ENCODE measurements at regions not wholly inside any gene's neighbourhood (a gene's known extent, or its start where the extent isn't known, plus 50 kb on each side); places are given as distances from the start of the nearest gene placed in this dataset.

DNA sequence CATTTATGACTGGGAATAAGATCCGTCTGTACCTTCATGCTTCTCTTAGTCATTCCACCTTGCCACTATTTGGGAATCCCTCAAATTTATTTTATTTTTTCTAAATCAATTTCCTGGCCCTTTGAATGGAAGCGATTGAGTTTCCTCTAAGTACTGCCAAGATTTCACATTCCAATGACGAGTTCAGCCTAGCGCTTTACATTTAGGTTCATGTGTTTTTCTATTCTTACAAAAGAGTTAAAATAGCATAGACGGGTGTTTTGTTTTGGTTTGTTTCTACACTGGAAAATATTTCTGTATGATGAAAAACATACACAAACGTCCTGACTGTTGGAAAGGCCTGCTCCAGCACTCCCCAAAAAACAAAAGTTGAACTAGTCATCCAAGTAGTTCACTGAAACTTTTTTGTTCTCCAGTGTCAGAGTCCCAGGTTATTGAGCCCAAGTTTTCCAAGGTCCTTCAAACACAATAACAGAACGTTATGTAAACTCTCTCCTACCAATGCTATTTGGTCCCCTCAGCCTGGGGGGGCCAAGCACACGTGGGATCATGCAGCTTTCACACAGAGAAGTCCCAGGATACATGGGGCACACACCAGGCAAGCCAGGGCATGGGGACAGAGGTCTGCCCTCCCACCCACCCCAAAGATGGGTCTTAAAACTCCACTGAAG lies 74.8 kb upstream of the FOXN3 start:
- Mint-ChIP-seq H3K9me3 (ENCODE audit: low read depth) (no peaks in the 10 kb centered on the region), H3K4me1 (ENCODE audit: low read depth) (peaks cover 38% of the 10 kb centered on the region), H3K36me3 (peaks cover 5% of the 10 kb centered on the region), H3K4me3 (no peak overlapping the region), H3K27ac (no peak overlapping the region), H3K27me3 (no peaks in the 10 kb centered on the region)

DNA sequence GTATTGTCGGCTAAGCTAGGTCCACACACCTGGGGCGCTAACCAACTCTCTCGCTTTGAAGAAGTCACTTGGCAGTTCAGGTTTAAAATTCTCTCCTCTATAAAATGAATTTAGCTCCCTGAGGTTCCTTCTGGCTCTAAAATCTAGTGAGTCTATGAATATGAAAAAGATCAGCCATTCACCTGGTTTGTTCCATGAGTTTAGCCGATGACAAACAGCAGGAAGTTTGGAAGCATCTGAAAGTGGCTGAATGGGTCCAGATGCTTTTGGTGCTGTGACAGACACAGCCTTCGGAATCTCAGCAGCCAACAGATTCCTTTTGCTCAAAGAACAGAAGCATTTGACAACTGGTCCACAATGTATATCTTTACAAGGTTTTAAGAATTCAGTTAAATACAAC lies 73.4 kb upstream of the FOXN3 start:
- no peak overlapping the region for H3K27ac Mint-ChIP-seq
- no peak overlapping the region for H3K4me3 Mint-ChIP-seq
- H3K27me3 Mint-ChIP-seq, result no peaks in the 10 kb centered on the region
- H3K4me1 Mint-ChIP-seq (ENCODE audit: low read depth), result peaks cover 38% of the 10 kb centered on the region
- H3K9me3 Mint-ChIP-seq (ENCODE audit: low read depth), result no peaks in the 10 kb centered on the region
- H3K36me3 Mint-ChIP-seq, result peaks cover 13% of the 10 kb centered on the region

DNA sequence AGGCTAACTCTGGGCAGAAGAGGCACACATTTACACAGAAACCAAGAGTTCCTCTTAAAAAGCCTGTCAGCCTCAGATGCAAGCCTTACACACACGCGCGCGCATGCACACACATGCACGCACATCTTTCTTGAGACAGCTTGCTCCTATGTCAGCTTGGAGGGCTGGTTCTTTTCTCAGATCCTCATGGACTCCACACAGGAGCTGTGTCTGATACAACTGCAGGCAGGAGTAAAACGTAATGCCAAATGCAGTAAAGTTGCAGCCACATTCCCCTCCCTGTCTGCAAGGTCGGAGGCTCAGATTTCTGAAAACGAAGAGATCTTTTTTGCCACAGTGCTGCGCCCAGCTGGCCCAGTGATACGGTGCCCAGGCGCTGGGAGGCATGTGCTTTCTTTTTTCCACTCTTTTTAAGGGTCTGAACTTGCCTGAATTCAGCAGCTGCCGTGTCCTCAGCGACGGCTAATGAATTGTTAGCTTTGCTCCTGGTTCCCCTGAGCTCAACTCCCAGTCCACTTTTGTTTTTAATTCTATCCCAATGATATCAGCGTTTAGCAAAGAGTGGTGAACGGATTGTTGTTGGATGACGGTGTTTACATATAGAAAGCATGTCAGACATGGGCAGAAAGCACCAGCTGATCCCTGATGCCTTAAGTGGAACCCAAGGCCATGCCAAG lies 72.9 kb upstream of the FOXN3 start:
- Mint-ChIP-seq H3K4me1 (ENCODE audit: low read depth) (peaks cover 33% of the 10 kb centered on the region), H3K27me3 (no peaks in the 10 kb centered on the region), H3K4me3 (no peak overlapping the region), H3K27ac (no peak overlapping the region), H3K36me3 (peaks cover 13% of the 10 kb centered on the region), H3K9me3 (ENCODE audit: low read depth) (no peaks in the 10 kb centered on the region)

DNA sequence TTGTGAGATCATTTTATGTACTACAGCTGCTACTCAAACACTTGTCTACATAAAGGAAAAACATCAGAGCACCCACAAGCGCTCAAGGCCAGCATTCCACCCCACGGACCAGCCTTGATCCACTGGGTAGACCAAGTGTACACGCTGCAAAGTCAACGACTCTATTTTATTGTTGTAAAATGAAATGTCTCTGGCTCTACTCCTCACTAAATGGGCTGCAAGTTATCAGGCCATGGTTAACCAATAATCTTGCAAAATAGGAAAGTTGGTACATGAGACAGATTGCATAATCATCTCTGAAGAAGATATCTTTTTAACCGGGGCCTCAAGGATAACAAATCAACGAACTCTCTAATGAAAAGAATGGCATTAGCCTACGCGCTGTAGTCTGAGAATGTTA lies 69.9 kb upstream of the FOXN3 start:
- H3K9me3 Mint-ChIP-seq (ENCODE audit: low read depth), result no peaks in the 10 kb centered on the region
- H3K27ac Mint-ChIP-seq, result no peak overlapping the region
- H3K36me3 Mint-ChIP-seq, result peaks cover 16% of the 10 kb centered on the region
- H3K4me1 Mint-ChIP-seq (ENCODE audit: low read depth), result peaks cover 17% of the 10 kb centered on the region
- no peaks in the 10 kb centered on the region for H3K27me3 Mint-ChIP-seq
- H3K4me3 Mint-ChIP-seq, result no peak overlapping the region

DNA sequence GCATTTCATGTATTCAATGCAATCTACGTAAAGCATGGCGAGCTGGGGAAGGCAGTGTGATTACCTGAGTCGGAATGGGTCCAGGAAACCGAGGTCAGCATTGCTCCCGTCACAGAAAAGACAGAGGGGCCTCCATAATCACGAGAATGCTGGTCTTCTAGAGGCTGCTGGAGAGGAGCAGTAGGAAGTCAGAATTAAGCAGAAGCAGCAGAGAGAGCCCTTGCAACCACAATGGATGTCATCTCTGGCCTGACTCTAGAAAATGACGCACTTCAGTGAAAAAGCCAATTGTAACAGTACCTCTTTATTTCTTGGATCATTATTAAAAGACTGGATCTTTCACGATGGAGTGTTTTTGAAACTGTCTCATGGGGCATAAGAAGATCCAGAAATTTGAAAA lies 69.5 kb upstream of the FOXN3 start:
- Mint-ChIP-seq H3K36me3 (peaks cover 17% of the 10 kb centered on the region), H3K4me3 (no peak overlapping the region), H3K9me3 (ENCODE audit: low read depth) (no peaks in the 10 kb centered on the region), H3K27ac (no peak overlapping the region), H3K4me1 (ENCODE audit: low read depth) (peaks cover 17% of the 10 kb centered on the region), H3K27me3 (no peaks in the 10 kb centered on the region)

DNA sequence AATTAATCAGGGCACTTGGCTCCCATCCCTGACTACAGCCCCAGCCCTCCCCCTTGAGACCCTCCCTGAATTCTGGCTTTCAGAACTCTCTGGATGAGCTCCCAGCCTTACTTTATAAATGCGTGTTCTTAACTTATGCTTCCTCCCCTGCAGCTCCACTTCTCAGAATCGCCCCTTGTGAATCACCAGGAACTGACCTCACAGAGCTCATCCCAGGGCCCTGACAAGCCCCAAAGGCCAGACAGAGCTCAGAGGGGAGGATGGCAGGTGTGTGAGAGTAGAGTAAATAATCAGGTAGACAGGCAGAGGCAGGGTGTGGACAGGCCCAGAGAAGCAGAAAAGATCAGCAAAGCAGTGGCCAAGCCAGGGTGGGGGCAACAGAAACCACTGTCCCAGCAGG lies 68.2 kb upstream of the FOXN3 start:
- Mint-ChIP-seq H3K4me1 (ENCODE audit: low read depth) (peaks cover 15% of the 10 kb centered on the region), H3K36me3 (peaks cover 17% of the 10 kb centered on the region), H3K9me3 (ENCODE audit: low read depth) (no peaks in the 10 kb centered on the region), H3K4me3 (no peak overlapping the region), H3K27ac (no peak overlapping the region), H3K27me3 (no peaks in the 10 kb centered on the region)

DNA sequence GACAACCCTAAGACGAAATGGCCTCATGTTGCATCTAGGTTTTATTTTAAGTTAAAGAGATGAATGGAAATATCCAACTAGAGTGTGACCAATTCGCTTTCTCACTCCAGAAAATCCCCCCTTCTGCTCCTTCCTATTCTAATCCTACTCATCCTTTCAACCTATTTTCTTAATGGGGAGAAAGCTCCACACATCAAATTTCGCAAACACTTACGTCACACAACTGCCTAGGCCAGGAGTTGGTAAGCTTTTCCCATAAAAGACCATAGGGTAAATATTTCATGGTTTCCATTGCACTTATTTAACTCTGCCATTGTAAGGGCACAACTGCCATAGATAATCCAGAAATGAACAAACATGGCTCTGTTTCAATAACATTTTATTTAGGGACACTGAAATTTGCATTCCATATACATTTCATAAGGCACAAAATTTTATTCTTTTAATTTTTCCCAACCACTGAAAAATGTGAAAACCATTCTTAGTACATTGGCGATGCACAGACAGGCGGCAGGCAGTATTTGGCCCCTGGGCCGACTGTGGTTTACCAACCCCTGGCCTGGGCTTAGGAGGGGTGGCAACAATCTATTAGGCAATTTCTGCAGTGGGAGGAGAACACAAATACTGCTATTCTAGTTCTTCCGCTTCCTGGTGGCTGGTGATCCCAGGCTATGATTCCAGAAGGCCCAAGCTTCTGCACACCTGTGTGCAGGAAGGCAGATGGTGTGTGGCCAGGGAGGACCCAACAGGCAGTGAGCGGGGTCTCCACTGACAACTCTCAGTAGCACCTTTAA lies 67.2 kb upstream of the FOXN3 start:
- H3K27ac Mint-ChIP-seq, result no peak overlapping the region
- H3K36me3 Mint-ChIP-seq, result peaks cover 20% of the 10 kb centered on the region
- H3K27me3 Mint-ChIP-seq, result no peaks in the 10 kb centered on the region
- no peaks in the 10 kb centered on the region for H3K9me3 Mint-ChIP-seq (ENCODE audit: low read depth)
- H3K4me3 Mint-ChIP-seq, result no peak overlapping the region
- H3K4me1 Mint-ChIP-seq (ENCODE audit: low read depth), result peaks cover 20% of the 10 kb centered on the region

DNA sequence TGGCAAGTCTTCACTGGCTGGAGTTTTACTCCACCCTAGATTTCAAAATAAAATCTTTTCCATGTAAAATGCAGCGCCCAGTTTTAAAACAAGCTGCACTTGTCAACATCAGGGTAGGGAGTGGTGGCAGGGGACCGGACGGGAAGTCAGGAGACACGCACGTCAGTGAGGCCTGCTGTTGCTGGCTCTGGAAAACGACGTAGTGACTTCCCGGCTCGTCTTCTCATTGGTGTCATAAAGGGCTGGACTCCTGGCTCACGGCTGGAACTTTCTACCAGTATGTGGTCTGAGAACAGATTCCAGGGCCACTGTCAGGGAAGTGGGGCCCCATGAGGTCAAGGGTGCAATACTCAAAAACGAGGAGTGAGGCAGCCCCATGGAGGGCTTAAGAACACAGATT lies 64.2 kb upstream of the FOXN3 start:
- Mint-ChIP-seq H3K36me3 (peaks cover 27% of the 10 kb centered on the region), H3K27ac (no peak overlapping the region), H3K9me3 (ENCODE audit: low read depth) (no peaks in the 10 kb centered on the region), H3K4me3 (no peak overlapping the region), H3K27me3 (no peaks in the 10 kb centered on the region), H3K4me1 (ENCODE audit: low read depth) (peaks cover 26% of the 10 kb centered on the region)

DNA sequence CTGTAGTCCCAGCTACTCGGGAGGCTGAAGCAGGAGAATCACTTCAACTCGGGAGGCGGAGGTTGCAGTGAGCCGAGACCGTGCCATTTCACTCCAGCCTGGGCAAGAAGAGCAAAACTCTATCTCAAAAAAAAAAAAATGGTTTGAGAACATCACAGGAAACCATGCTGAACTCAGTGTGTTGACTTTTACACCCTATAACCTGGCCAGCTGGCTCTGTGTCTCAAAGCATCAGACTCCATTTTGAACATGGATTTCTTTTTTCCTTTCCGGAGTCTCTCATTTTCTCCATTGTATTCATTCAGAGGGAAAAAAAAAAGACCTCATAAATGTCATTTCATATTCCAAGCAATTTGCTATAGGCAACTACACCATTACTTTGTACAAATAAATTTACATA lies 63.2 kb upstream of the FOXN3 start:
- H3K9me3 Mint-ChIP-seq (ENCODE audit: low read depth), result no peaks in the 10 kb centered on the region
- H3K4me1 Mint-ChIP-seq (ENCODE audit: low read depth), result peaks cover 26% of the 10 kb centered on the region
- no peak overlapping the region for H3K4me3 Mint-ChIP-seq
- no peak overlapping the region for H3K27ac Mint-ChIP-seq
- H3K36me3 Mint-ChIP-seq, result peaks cover 22% of the 10 kb centered on the region
- H3K27me3 Mint-ChIP-seq, result no peaks in the 10 kb centered on the region

DNA sequence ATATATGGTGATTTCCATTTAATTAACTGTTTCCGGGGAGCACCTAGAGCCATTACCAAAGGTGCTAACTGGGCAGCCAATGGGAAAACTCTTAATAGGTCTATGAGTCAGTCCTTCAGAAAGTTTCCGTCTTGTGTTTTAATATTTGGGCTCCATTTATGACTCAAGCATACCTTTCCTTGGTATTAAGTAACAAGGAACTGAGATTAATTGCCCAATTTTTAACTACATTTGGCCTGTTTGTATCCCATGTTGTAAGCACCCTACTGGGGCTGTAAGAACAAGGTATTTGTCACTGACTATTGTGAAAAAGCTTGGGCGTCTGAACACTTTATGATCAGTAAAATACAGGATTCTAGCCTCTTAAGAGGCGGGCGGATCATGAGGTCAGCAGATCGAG lies 62.8 kb upstream of the FOXN3 start:
- Mint-ChIP-seq H3K27ac (peak overlapping the region; percentile 8), H3K4me1 (ENCODE audit: low read depth) (peaks cover 28% of the 10 kb centered on the region), H3K9me3 (ENCODE audit: low read depth) (no peaks in the 10 kb centered on the region), H3K36me3 (peaks cover 22% of the 10 kb centered on the region), H3K4me3 (no peak overlapping the region), H3K27me3 (no peaks in the 10 kb centered on the region)

DNA sequence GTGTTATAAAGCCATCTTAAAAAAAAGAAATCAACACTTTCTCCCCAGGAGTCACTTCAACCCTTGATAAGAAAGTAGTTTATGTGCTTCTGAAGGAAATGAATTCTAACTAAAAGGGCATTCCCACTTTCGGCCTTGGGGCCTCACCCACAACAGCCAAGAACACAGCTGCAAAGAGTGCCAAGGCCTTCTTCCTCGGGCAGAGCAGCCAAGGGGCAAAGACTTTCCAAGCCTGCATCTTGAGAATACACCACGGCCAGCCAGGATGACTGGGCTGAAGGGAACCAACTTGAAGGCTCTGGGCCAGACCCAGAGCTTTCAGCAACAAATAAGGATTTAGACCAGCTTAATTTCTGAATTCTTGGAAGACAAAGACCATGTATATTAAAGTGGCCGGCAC lies 60.4 kb upstream of the FOXN3 start:
- Mint-ChIP-seq H3K4me3 (no peak overlapping the region), H3K4me1 (ENCODE audit: low read depth) (peaks cover 32% of the 10 kb centered on the region), H3K36me3 (peaks cover 20% of the 10 kb centered on the region), H3K27me3 (no peaks in the 10 kb centered on the region), H3K9me3 (ENCODE audit: low read depth) (no peaks in the 10 kb centered on the region), H3K27ac (no peak overlapping the region)

DNA sequence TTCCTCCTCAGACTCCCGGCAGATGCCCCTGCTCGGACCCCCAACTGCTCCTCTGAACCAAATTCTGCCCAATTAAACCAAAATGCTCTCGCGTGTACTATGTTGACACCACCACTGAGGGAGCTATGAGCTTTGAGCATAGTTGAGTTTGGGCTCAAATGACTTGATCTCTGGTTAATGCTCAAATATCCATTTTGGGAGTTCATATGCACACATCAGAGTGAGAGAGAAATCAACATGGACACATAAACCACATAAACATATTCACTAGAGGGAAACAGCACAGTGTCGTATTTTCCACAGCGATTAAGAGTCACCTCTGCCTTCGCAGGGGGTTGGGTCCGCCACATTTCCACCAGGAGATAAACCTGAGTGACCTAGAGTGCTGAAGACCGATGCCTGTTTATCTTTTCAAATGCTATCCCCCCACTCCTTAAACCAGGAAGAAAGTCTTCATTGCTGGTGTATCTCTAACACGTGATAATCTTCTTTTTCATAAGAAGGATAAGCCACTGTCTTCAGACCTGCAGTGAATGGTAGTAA lies 59.4 kb upstream of the FOXN3 start:
- Mint-ChIP-seq H3K27me3 (no peaks in the 10 kb centered on the region), H3K36me3 (peaks cover 17% of the 10 kb centered on the region), H3K4me3 (no peak overlapping the region), H3K4me1 (ENCODE audit: low read depth) (peaks cover 35% of the 10 kb centered on the region), H3K9me3 (ENCODE audit: low read depth) (no peaks in the 10 kb centered on the region), H3K27ac (peak overlapping the region; percentile 35)

DNA sequence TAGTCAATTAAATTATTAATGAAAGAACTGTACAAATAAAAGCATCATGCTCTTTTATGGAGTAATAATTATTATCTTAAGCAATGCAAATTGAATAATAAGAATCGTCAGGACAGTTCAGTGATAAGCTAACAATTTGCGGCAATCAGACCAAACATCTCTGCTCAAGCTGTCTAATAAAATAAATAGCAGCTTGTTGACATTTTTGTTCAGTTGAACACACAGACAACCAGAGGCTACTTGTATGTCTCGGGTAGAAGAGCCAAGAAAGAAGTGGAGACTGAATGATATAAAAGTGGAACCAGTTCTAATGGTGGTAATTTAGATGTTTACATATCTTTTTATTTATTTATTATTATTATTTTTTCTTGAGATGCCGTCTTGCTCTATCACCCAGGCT lies 57.4 kb upstream of the FOXN3 start:
- peaks cover 19% of the 10 kb centered on the region for H3K36me3 Mint-ChIP-seq
- peaks cover 44% of the 10 kb centered on the region for H3K4me1 Mint-ChIP-seq (ENCODE audit: low read depth)
- no peaks in the 10 kb centered on the region for H3K9me3 Mint-ChIP-seq (ENCODE audit: low read depth)
- no peak overlapping the region for H3K27ac Mint-ChIP-seq
- H3K4me3 Mint-ChIP-seq, result no peak overlapping the region
- H3K27me3 Mint-ChIP-seq, result no peaks in the 10 kb centered on the region

DNA sequence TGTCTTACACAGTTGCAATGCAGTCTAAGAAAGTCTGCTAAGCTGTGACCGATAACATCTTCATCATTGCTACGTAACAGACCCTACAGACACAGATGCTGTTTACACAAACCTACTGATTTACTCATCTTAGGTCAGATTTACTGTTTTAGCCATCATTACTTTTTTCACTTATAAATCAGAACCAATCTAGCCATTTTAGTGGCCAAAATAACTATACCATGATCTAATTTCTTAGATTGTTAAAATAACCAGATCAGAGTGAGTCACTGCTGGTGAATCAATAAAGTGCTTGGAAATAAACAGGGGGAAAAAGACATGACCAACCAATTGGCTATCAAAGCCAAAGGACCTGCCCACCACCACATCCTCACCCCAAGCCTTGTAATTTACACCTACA lies 57.0 kb upstream of the FOXN3 start:
- Mint-ChIP-seq H3K4me3 (no peak overlapping the region), H3K9me3 (ENCODE audit: low read depth) (no peaks in the 10 kb centered on the region), H3K4me1 (ENCODE audit: low read depth) (peaks cover 47% of the 10 kb centered on the region), H3K27ac (no peak overlapping the region), H3K27me3 (no peaks in the 10 kb centered on the region), H3K36me3 (peaks cover 15% of the 10 kb centered on the region)

DNA sequence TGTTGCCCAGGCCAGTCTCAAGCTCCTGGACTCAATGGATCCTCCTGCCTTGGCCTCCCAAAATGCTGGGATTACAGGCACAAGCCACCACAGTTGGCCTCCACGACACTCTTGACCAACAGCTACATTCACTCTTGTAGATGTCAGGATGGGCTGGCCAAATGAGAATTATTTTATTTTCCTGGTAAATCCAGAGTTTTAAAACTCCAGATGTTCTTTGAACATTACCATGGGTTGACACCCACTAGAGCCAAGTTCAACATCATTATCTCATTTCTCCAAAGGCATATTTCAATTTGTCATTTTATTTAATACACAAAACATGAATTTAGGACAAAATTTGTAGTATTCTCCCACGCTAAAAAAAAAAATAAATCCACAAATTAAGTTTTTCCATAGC lies 56.5 kb upstream of the FOXN3 start:
- Mint-ChIP-seq H3K27me3 (no peaks in the 10 kb centered on the region), H3K36me3 (peaks cover 15% of the 10 kb centered on the region), H3K9me3 (ENCODE audit: low read depth) (no peaks in the 10 kb centered on the region), H3K4me3 (no peak overlapping the region), H3K27ac (no peak overlapping the region), H3K4me1 (ENCODE audit: low read depth) (peaks cover 51% of the 10 kb centered on the region)
